H9 (cell line): ENCODE measurements at regions not wholly inside any gene's neighbourhood (a gene's known extent, or its start where the extent isn't known, plus 50 kb on each side); places are given as distances from the start of the nearest gene placed in this dataset.

Experiments
- DNase-seq: peaks from one replicate; pipeline ENCODE4 v3.0.0-alpha.2; 2017
- H2AFZ ChIP-seq: one replicate; pipeline ENCODE4 v1.6.1; 2013; ENCODE audit warnings: mild to moderate bottlenecking, low read length, control low read depth, moderate library complexity
- H2AK5ac ChIP-seq: 2 replicates; pipeline ENCODE4 v1.6.1; 2013; ENCODE audit warnings: low read length, control low read depth, mixed read lengths; ENCODE audit not compliant: insufficient read length
- H2BK120ac ChIP-seq: one replicate; pipeline ENCODE4 v1.6.1; 2013; ENCODE audit warnings: low read depth, mild to moderate bottlenecking, low read length, control low read depth, inconsistent platforms; ENCODE audit not compliant: poor library complexity, severe bottlenecking
- H2BK12ac ChIP-seq: 2 replicates; pipeline ENCODE4 v1.6.1; 2013; ENCODE audit warnings: low read length, control low read depth, mixed read lengths, low read depth; ENCODE audit not compliant: insufficient read length
- H2BK15ac ChIP-seq: 2 replicates; pipeline ENCODE4 v1.6.1; 2013; ENCODE audit warnings: low read depth, low read length, control low read depth
- H2BK20ac ChIP-seq: one replicate; pipeline ENCODE4 v1.6.1; 2013; ENCODE audit warnings: low read depth, mild to moderate bottlenecking, low read length, control low read depth, inconsistent platforms; ENCODE audit not compliant: poor library complexity, severe bottlenecking
- H2BK5ac ChIP-seq: 2 replicates; pipeline ENCODE4 v1.6.1; 2013; ENCODE audit warnings: low read length, control low read depth, mixed read lengths; ENCODE audit not compliant: insufficient read length
- H3K14ac ChIP-seq: 2 replicates; pipeline ENCODE4 v1.6.1; 2013; ENCODE audit warnings: low read length, control low read depth; ENCODE audit not compliant: insufficient read depth
- H3K18ac ChIP-seq: 2 replicates; pipeline ENCODE4 v1.6.1; 2013; ENCODE audit warnings: low read depth, mild to moderate bottlenecking, mixed read lengths, low read length, control low read depth; ENCODE audit not compliant: insufficient read length
- H3K23ac ChIP-seq: 2 replicates; pipeline ENCODE4 v1.6.1; 2013; ENCODE audit warnings: low read length, control low read depth, mixed read lengths, low read depth; ENCODE audit not compliant: insufficient read length
- H3K23me2 ChIP-seq: 2 replicates; pipeline ENCODE4 v1.6.1; 2013; ENCODE audit warnings: low read depth, mild to moderate bottlenecking, mixed read lengths, low read length, control low read depth; ENCODE audit not compliant: insufficient read length, poor library complexity, severe bottlenecking
- H3K27ac ChIP-seq: 2 replicates; pipeline ENCODE4 v1.5.1; 2013; ENCODE audit warnings: low read length, control low read depth, mixed read lengths, low read depth; ENCODE audit not compliant: insufficient read length
- H3K27me3 ChIP-seq: 2 replicates; pipeline ENCODE4 v1.6.1; 2013; ENCODE audit warnings: low read length, control low read depth, inconsistent platforms; ENCODE audit not compliant: insufficient read depth
- H3K4ac ChIP-seq: 2 replicates; pipeline ENCODE4 v1.6.1; 2013; ENCODE audit warnings: low read depth, mild to moderate bottlenecking, control low read depth, inconsistent platforms, low read length, moderate library complexity
- H3K4me1 ChIP-seq: 2 replicates; pipeline ENCODE4 v1.6.1; 2013; ENCODE audit warnings: low read length, control low read depth, inconsistent platforms; ENCODE audit not compliant: insufficient read depth
- H3K4me2 ChIP-seq: 2 replicates; pipeline ENCODE4 v1.6.1; 2013; ENCODE audit warnings: low read length, control low read depth, mixed read lengths; ENCODE audit not compliant: insufficient read length, insufficient read depth
- H3K56ac ChIP-seq: 2 replicates; pipeline ENCODE4 v1.6.1; 2013; ENCODE audit warnings: low read depth, mild to moderate bottlenecking, mixed read lengths, low read length, control low read depth; ENCODE audit not compliant: insufficient read length
- H3K79me1 ChIP-seq: 2 replicates; pipeline ENCODE4 v1.6.1; 2013; ENCODE audit warnings: low read depth, mild to moderate bottlenecking, moderate library complexity, low read length, control low read depth, inconsistent platforms; ENCODE audit not compliant: insufficient read depth, poor library complexity, severe bottlenecking
- H3K79me2 ChIP-seq: 2 replicates; pipeline ENCODE4 v1.6.1; 2013; ENCODE audit warnings: low read length, control low read depth, inconsistent platforms; ENCODE audit not compliant: insufficient read depth
- H3K9ac ChIP-seq: 2 replicates; pipeline ENCODE4 v1.6.1; 2013; ENCODE audit warnings: low read length, control low read depth, mixed read lengths; ENCODE audit not compliant: insufficient read length; ENCODE audit errors: extremely low read depth
- H3K9me3 ChIP-seq: one replicate; pipeline ENCODE4 v1.6.1; 2013; ENCODE audit warnings: low read depth, low read length, inconsistent platforms; ENCODE audit not compliant: control insufficient read depth
- H3T11ph ChIP-seq: one replicate; pipeline ENCODE4 v1.6.1; 2013; ENCODE audit warnings: mild to moderate bottlenecking, low read length, control low read depth, inconsistent platforms
- H4K20me1 ChIP-seq: one replicate; pipeline ENCODE4 v1.6.1; 2013; ENCODE audit not compliant: control insufficient read depth, insufficient read length, insufficient read depth
- H4K5ac ChIP-seq: 2 replicates; pipeline ENCODE4 v1.6.1; 2013; ENCODE audit warnings: low read depth, mild to moderate bottlenecking, mixed read lengths, low read length, control low read depth; ENCODE audit not compliant: insufficient read length
- H4K8ac ChIP-seq: replicated peaks from 2 replicates; pipeline ENCODE4 v1.6.1; 2013; ENCODE audit warnings: low read length, control low read depth, mixed read lengths, low read depth; ENCODE audit not compliant: insufficient read length
- H4K91ac ChIP-seq: 2 replicates; pipeline ENCODE4 v1.6.1; 2013; ENCODE audit warnings: low read depth, mild to moderate bottlenecking, moderate library complexity, mixed read lengths, low read length, control low read depth; ENCODE audit not compliant: insufficient read length
- H3K27ac Mint-ChIP-seq, 3 experiments: 2 replicates in 2 of 3; 3 replicates in 1 of 3; pipeline ENCODE4 v1.8.0; 2020 to 2021; ENCODE audit warnings: mixed read lengths in 3 of 3, mild to moderate bottlenecking in 1 of 3, moderate library complexity in 1 of 3
- H3K27me3 Mint-ChIP-seq: 2 replicates; pipeline ENCODE4 v1.8.0; 2021; ENCODE audit warnings: low read depth, mild to moderate bottlenecking, moderate library complexity, mixed read lengths
- H3K36me3 Mint-ChIP-seq, 3 experiments: 2 replicates in 2 of 3; 3 replicates in 1 of 3; pipeline ENCODE4 v1.8.0; 2020 to 2021; ENCODE audit warnings: low read depth in 3 of 3, mixed read lengths in 3 of 3; ENCODE audit not compliant: insufficient read depth in 1 of 3
- H3K4me1 Mint-ChIP-seq, 2 experiments: 2 replicates each; pipeline ENCODE4 v1.8.0; 2020; ENCODE audit warnings: mixed read lengths in 2 of 2
- H3K4me3 Mint-ChIP-seq, 2 experiments: 2 replicates in 1 of 2; 3 replicates in 1 of 2; pipeline ENCODE4 v1.8.0; 2020 to 2021; ENCODE audit warnings: mild to moderate bottlenecking in 2 of 2, mixed read lengths in 2 of 2, moderate library complexity in 1 of 2
- H3K9me3 Mint-ChIP-seq, 2 experiments: 2 replicates in 1 of 2; 3 replicates in 1 of 2; pipeline ENCODE4 v1.8.0; 2020; ENCODE audit warnings: mild to moderate bottlenecking in 2 of 2, mixed read lengths in 2 of 2, moderate library complexity in 1 of 2
- CTCF ChIP-seq: fragments of 200-600 bp; sonication (generic); conservative IDR thresholded peaks from 3 replicates; pipeline ENCODE4 v1.8.0; 2021; ENCODE audit warnings: antibody characterized with exemption, mild to moderate bottlenecking
- WGBS: extraction: QIAGEN DNeasy Blood & Tissue Kit; methylation state at CpG from one replicate; pipeline ENCODE4 v1.1.7; 2013; ENCODE audit warnings: missing lambda C conversion rate, low lambda C conversion rate, mixed read lengths; ENCODE audit not compliant: insufficient read length; ENCODE audit errors: extremely low coverage; 5-methylcytosine and 5-hydroxymethylcytosine counted together

GRCh38 chr9:32875748-32876147 is 92.4 kb downstream of the TMEM215 start:
- DNase-seq: no peak
- Histone ChIP-seq H4K91ac (no peak overlapping the region), H3K27ac (no peak overlapping the region), H2AK5ac (no peak overlapping the region), H3K9me3 (no peaks in the 10 kb centered on the region), H3K14ac (no peak overlapping the region), H4K5ac (no peak overlapping the region), H4K8ac (no peak overlapping the region), H3K27me3 (no peaks in the 10 kb centered on the region), H3K56ac (no peak overlapping the region), H2BK20ac (no peak overlapping the region), H3T11ph (no peak overlapping the region), H3K9ac (no peak overlapping the region), H2BK12ac (no peak overlapping the region), H3K4me2 (no peak overlapping the region), H3K18ac (no peak overlapping the region), H3K23ac (no peak overlapping the region), H2AFZ (no peak overlapping the region), H2BK15ac (no peak overlapping the region), H3K23me2 (no peaks in the 10 kb centered on the region), H2BK120ac (no peak overlapping the region), H2BK5ac (no peak overlapping the region), H3K4me1 (no peaks in the 10 kb centered on the region), H4K20me1 (no peaks in the 10 kb centered on the region), H3K79me2 (no peaks in the 10 kb centered on the region), H3K4ac (no peak overlapping the region), H3K79me1 (no peaks in the 10 kb centered on the region)
- H3K4me1 Mint-ChIP-seq: peaks cover 5 to 7% of the 10 kb centered on the region in 2 experiments
- 0 out of 7 replicates have a peak overlapping the region, but pooled peaks of 1 of the 3 experiments have one; percentile 34 for H3K27ac Mint-ChIP-seq
- no peaks in the 10 kb centered on the region for H3K9me3 Mint-ChIP-seq
- no peaks in the 10 kb centered on the region for H3K36me3 Mint-ChIP-seq
- H3K27me3 Mint-ChIP-seq: no peaks in the 10 kb centered on the region; the same call in 1 of the 2 replicates
- TF ChIP-seq CTCF: no peak
- no peak overlapping the region for H3K4me3 Mint-ChIP-seq
- WGBS: no CpG with 5 or more reads among the region's 3 CpGs
